Stomach (tissue), 8 donors: ENCODE measurements at regions not wholly inside any gene's neighbourhood (a gene's known extent, or its start where the extent isn't known, plus 50 kb on each side); places are given as distances from the start of the nearest gene placed in this dataset.
A peak's percentile ranks its signal among the peaks of the same experiment; 100 is the strongest.

ENCODE experiments used
- DNase-seq, 2 donors: peaks; one replicate each; pipeline versions ENCODE4 v3.0.0 to v3.0.0-alpha.2; 2013 to 2019
- H3K27ac ChIP-seq, 5 donors: fragments of 200-600 bp in 4 of 5; sonication (generic) in 4 of 5; one replicate each; pipeline ENCODE4 v1.5.1; 2013 to 2019; ENCODE audit warnings: mild to moderate bottlenecking in 1 of 5, moderate library complexity in 1 of 5
- H3K27me3 ChIP-seq, 3 donors: fragments of 200-600 bp; sonication (generic); one replicate each; pipeline ENCODE4 v1.5.1; 2017 to 2019; ENCODE audit warnings: mixed run types in 1 of 3
- H3K36me3 ChIP-seq, 4 donors: fragments of 200-600 bp; sonication (generic); 1 replicate in 3 of 4; 2 replicates in 1 of 4; pipeline ENCODE4 v1.5.1; 2016 to 2019
- H3K4me1 ChIP-seq, 4 donors: fragments of 200-600 bp; sonication (generic); one replicate each; pipeline ENCODE4 v1.5.1; 2016 to 2019
- H3K4me3 ChIP-seq, 4 donors: fragments of 200-600 bp; sonication (generic) in 3 of 4; one replicate each; pipeline ENCODE4 v1.5.1; 2016 to 2019; ENCODE audit warnings: mild to moderate bottlenecking in 1 of 4
- H3K9me3 ChIP-seq, 4 donors: fragments of 200-600 bp; sonication (generic); one replicate each; pipeline ENCODE4 v1.5.1; 2016 to 2019
- EP300 ChIP-seq: sonication (generic); formaldehyde crosslinking; IDR thresholded peaks from one replicate; pipeline ENCODE4 v1.6.1; 2017; ENCODE audit warnings: antibody characterized with exemption
- POLR2A ChIP-seq, 4 donors: fragments of 450-650 bp; IDR thresholded peaks; one replicate each; pipeline ENCODE4 v1.6.1; 2016; ENCODE audit warnings: antibody characterized with exemption in 4 of 4, control low read depth in 2 of 4, mild to moderate bottlenecking in 1 of 4, moderate library complexity in 1 of 4
- POLR2AphosphoS5 ChIP-seq, 3 donors: sonication (generic); formaldehyde crosslinking; IDR thresholded peaks; one replicate each; pipeline ENCODE4 v1.6.1; 2016; ENCODE audit warnings: antibody characterized with exemption in 3 of 3
- WGBS, 5 donors: extraction: QIAGEN DNeasy Blood & Tissue Kit in 3 of 5; methylation state at CpG; one replicate each; pipeline versions ENCODE4 v1.1.5 to v1.1.7; 2013 to 2018; 5-methylcytosine and 5-hydroxymethylcytosine counted together
- intact Hi-C: fragments of 100-400 bp; cut with DNase I; formaldehyde crosslinking; loops from one replicate; pipeline ENCODE4 v1.15.1; 2023; ENCODE audit warnings: low total_unique reads
- TF ChIP-seq, protein P1 (sequence below), 7 experiments: fragments of 450-650 bp in 4 of 7; fragments of 200-600 bp in 3 of 7; sonication (generic) in 3 of 7; IDR thresholded peaks; one replicate each; pipeline ENCODE4 v1.5.1; 2016 to 2019; ENCODE audit warnings: antibody characterized with exemption in 7 of 7, control low read depth in 2 of 7, mild to moderate bottlenecking in 1 of 7
- donor health status: healthy with polysubstance abuse.
- donor health status: Bipolar disorder and iron deficiency.
- donor health status: healthy.

DNA sequence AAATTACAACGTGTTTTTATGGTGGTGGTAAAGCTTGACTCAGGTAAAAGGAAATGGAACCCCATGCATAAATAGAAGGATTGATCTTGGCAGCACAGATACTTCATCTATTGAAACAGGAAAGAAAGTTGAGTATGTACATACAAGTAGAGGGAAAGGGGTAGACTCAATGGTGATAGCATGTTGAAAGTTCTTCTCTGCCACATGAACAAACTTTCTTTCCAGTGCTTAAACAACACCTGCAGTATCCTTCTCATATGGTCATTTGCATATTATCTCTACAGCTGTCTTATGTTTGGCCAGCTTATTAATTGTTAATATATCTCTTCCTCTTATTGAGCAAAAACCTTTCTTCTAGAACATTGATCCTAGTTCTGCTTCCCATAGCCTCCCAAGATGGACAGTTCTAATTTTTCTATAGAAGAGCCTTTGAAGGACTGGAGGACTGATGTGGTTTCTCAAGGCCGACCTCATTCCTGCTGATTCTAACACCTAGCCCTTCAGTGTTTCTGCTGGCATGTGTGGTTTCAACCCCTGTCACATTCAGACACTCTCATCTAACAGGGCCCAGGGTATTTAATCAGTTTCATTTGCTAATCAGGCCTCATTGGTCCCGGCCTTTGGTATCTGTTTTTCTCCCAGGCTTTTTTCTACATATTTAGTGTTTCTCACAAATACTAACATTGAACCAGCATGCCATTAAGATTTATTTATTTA lies 108.1 kb upstream of the SPRY1 start:
- no peak for TF ChIP-seq POLR2A (IDR thresholded peaks at IDR 0.05)
- TF ChIP-seq EP300 = no peak
- no peak for TF ChIP-seq POLR2AphosphoS5 (IDR thresholded peaks at IDR 0.05)
- TF ChIP-seq, protein P1, sequence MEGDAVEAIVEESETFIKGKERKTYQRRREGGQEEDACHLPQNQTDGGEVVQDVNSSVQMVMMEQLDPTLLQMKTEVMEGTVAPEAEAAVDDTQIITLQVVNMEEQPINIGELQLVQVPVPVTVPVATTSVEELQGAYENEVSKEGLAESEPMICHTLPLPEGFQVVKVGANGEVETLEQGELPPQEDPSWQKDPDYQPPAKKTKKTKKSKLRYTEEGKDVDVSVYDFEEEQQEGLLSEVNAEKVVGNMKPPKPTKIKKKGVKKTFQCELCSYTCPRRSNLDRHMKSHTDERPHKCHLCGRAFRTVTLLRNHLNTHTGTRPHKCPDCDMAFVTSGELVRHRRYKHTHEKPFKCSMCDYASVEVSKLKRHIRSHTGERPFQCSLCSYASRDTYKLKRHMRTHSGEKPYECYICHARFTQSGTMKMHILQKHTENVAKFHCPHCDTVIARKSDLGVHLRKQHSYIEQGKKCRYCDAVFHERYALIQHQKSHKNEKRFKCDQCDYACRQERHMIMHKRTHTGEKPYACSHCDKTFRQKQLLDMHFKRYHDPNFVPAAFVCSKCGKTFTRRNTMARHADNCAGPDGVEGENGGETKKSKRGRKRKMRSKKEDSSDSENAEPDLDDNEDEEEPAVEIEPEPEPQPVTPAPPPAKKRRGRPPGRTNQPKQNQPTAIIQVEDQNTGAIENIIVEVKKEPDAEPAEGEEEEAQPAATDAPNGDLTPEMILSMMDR (IDR thresholded peaks at IDR 0.05) = no peak
- Histone ChIP-seq H3K27ac (no peak overlapping the region), H3K27me3 (no peaks in the 10 kb centered on the region), H3K4me3 (no peak overlapping the region), H3K36me3 (peaks cover 0 to 6% (median 0%) of the 10 kb centered on the region in 4 donors), H3K4me1 (peaks cover 0 to 15% (median 5%) of the 10 kb centered on the region in 4 donors), H3K9me3 (peaks cover 8 to 34% (median 19%) of the 10 kb centered on the region in 4 donors)
- no peak for DNase-seq
- intact Hi-C loops = no loop called here
- WGBS, 5 donors = 87 to 96% (median 91%) methylated on average over 3 of the region's 3 CpGs

- Histone ChIP-seq H3K9me3 (peaks cover 8 to 34% (median 19%) of the 10 kb centered on the region in 4 donors), H3K27me3 (no peaks in the 10 kb centered on the region), H3K4me3 (no peak overlapping the region), H3K36me3 (peaks cover 0 to 6% (median 0%) of the 10 kb centered on the region in 4 donors), H3K4me1 (peaks cover 0 to 3% (median 0%) of the 10 kb centered on the region in 4 donors), H3K27ac (no peak overlapping the region)
- no peak for TF ChIP-seq POLR2AphosphoS5 (IDR thresholded peaks at IDR 0.05)
- TF ChIP-seq, protein P1 (IDR thresholded peaks at IDR 0.05) = no peak
- TF ChIP-seq EP300 = no peak
- TF ChIP-seq POLR2A (IDR thresholded peaks at IDR 0.05) = no peak
- DNase-seq = peak in 1 of 2 donors; percentile 12
- intact Hi-C loops = no loop called here
Observed at GRCh38 chr4:123291329-123291728, 105.3 kb upstream of the SPRY1 start.

GRCh38 chr4:123297836-123298235 lies 98.8 kb upstream of the SPRY1 start:
- peaks cover 0 to 2% (median 0%) of the 10 kb centered on the region in 4 donors for H3K9me3 ChIP-seq
- H3K4me3 ChIP-seq = no peak overlapping the region
- H3K4me1 ChIP-seq = peaks cover 0 to 22% (median 3%) of the 10 kb centered on the region in 4 donors
- 83 to 93% (median 90%) methylated on average over 2 of the region's 2 CpGs for WGBS, 5 donors
- H3K27me3 ChIP-seq = no peaks in the 10 kb centered on the region
- peaks cover 0 to 4% (median 0%) of the 10 kb centered on the region in 4 donors for H3K36me3 ChIP-seq
- intact Hi-C loops = no loop called here
- DNase-seq = no peak
- no peak for TF ChIP-seq EP300
- no peak for TF ChIP-seq POLR2A (IDR thresholded peaks at IDR 0.05)
- no peak for TF ChIP-seq POLR2AphosphoS5 (IDR thresholded peaks at IDR 0.05)
- TF ChIP-seq, protein P1 (IDR thresholded peaks at IDR 0.05) = no peak
- H3K27ac ChIP-seq = no peak overlapping the region

DNA sequence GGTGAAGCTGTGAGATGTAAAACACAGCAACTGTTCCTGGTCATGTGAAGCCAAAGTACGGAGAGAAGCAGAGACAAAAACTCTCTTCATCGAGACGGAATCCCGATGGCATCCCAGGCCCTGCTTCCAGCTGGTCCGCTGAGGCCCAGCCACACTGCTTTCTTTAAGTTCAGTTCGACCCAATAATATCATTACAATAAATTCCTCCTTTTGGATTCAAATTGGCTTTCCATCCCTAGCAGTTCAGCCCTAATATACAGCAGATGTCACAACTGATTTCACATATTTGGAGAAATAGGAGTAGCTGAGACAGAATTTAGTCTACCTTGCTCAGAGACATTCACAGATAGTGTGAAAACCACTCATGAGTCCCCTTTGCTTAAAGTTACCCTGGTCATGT lies 98.3 kb upstream of the SPRY1 start:
- H3K36me3 ChIP-seq = no peaks in the 10 kb centered on the region
- intact Hi-C loops = no loop called here
- H3K4me3 ChIP-seq = no peak overlapping the region
- no peaks in the 10 kb centered on the region for H3K27me3 ChIP-seq
- no peaks in the 10 kb centered on the region for H3K9me3 ChIP-seq
- no peak for DNase-seq
- TF ChIP-seq EP300 = no peak
- TF ChIP-seq POLR2A (IDR thresholded peaks at IDR 0.05) = no peak
- no peak for TF ChIP-seq POLR2AphosphoS5 (IDR thresholded peaks at IDR 0.05)
- TF ChIP-seq, protein P1 (IDR thresholded peaks at IDR 0.05) = no peak
- WGBS, 5 donors = 94 to 99% (median 98%) methylated on average over 6 of the region's 6 CpGs
- no peak overlapping the region for H3K27ac ChIP-seq
- peaks cover 0 to 22% (median 3%) of the 10 kb centered on the region in 4 donors for H3K4me1 ChIP-seq
